ENCODE measurements at regions not wholly inside any gene's neighbourhood (a gene's known extent, or its start where the extent isn't known, plus 50 kb on each side); places are given as distances from the start of the nearest gene placed in this dataset.

DNA sequence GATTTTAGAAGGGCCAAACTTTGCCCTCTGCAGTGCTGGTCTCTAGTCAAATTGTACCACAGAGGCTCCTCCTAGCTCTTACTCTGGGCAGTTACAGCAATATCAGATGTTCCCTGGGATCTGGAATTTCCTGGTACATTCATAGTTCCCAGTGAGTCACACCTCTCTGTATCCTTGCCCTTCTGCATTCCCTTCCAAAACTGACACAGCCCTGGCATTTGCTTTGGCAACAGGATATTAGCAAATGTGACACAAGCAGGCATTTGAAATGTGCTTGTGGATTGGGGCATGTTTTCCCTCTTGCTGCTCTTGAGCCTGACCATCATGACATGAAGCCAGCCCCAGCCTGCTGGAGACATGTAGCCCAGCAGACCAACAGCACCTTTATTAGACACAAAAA, 284.7 kb upstream of the AKR1E2 start:
- no peak overlapping the region for H3K27ac ChIP-seq (replicated peaks)
- DNase-seq, result no peak

DNA sequence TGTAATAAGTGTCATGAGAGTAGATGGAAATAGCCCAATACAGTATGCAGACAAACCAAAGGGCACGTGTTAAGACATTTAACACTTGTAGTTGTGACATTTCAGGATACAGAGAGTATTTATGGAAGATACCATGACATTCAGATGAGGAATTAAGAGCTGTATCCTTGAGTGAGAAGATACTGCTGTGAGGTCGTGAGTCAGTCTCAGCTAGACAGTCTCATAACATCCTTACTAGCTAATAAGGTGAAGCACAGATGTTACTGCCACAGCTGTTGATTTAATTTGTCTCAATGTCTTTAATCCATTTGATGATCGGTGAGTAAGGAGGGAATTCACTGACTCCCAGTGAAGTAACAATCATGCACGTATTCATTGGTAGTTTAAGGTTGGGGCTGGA, 288.0 kb upstream of the AKR1E2 start:
- intact Hi-C loops (cut with micrococcal nuclease), result no loop called here
- TF ChIP-seq, protein P1, sequence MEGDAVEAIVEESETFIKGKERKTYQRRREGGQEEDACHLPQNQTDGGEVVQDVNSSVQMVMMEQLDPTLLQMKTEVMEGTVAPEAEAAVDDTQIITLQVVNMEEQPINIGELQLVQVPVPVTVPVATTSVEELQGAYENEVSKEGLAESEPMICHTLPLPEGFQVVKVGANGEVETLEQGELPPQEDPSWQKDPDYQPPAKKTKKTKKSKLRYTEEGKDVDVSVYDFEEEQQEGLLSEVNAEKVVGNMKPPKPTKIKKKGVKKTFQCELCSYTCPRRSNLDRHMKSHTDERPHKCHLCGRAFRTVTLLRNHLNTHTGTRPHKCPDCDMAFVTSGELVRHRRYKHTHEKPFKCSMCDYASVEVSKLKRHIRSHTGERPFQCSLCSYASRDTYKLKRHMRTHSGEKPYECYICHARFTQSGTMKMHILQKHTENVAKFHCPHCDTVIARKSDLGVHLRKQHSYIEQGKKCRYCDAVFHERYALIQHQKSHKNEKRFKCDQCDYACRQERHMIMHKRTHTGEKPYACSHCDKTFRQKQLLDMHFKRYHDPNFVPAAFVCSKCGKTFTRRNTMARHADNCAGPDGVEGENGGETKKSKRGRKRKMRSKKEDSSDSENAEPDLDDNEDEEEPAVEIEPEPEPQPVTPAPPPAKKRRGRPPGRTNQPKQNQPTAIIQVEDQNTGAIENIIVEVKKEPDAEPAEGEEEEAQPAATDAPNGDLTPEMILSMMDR (IDR thresholded peaks at IDR 0.05; ENCODE audit: borderline replicate concordance), result no peak
- Histone ChIP-seq H3K4me3 (no peak overlapping the region), H3K36me3 (no peaks in the 10 kb centered on the region), H3K27me3 (ENCODE audit: low read depth) (no peaks in the 10 kb centered on the region), H3K9me3 (replicated peaks) (peaks cover 46% of the 10 kb centered on the region), H3K4me1 (no peaks in the 10 kb centered on the region), H3K27ac (replicated peaks) (no peak overlapping the region)
- no peak for DNase-seq

More for the DNA sequence above, 284.7 kb upstream of the AKR1E2 start:
- Histone ChIP-seq H3K27me3 (ENCODE audit: low read depth) (no peaks in the 10 kb centered on the region), H3K9me3 (replicated peaks) (peaks cover 46% of the 10 kb centered on the region), H3K4me1 (no peaks in the 10 kb centered on the region), H3K36me3 (no peaks in the 10 kb centered on the region), H3K4me3 (no peak overlapping the region)
- TF ChIP-seq, protein P1 (IDR thresholded peaks at IDR 0.05; ENCODE audit: borderline replicate concordance), result no peak
- intact Hi-C loops (cut with micrococcal nuclease), result no loop called here

DNA sequence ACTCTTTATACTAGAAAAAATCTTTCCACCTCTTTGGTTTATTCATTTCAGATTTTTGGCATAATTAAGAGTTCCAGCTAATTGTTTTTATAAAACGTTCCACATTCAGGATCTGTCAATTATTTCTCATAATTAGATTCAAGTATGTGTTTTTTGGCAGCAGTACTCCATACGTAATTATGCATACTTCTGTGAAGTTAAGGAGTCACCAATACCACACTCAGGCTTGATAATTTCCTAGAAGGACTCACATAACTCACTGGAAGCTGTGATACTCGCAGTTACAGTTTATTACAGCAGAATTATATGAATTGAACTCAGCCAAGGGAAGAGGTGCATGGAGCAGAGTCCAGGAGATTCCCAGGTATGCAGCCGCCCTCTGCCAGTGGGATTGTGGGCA, 290.5 kb upstream of the AKR1E2 start:
- Histone ChIP-seq H3K4me1 (no peaks in the 10 kb centered on the region), H3K9me3 (replicated peaks) (peaks cover 34% of the 10 kb centered on the region), H3K27ac (replicated peaks) (no peak overlapping the region), H3K27me3 (ENCODE audit: low read depth) (no peaks in the 10 kb centered on the region), H3K36me3 (no peaks in the 10 kb centered on the region), H3K4me3 (no peak overlapping the region)
- DNase-seq, result no peak
- intact Hi-C loops (cut with micrococcal nuclease), result no loop called here
- TF ChIP-seq, protein P1 (IDR thresholded peaks at IDR 0.05; ENCODE audit: borderline replicate concordance), result no peak

- intact Hi-C loops (cut with micrococcal nuclease), result no loop called here
- H3K27ac ChIP-seq (replicated peaks), result no peak overlapping the region
- no peaks in the 10 kb centered on the region for H3K36me3 ChIP-seq
Measured at GRCh38 chr10:4533621-4534020, 292.4 kb upstream of the AKR1E2 start.

GRCh38 chr10:4532976-4533375, 293.0 kb upstream of the AKR1E2 start:
- peak overlapping the region; percentile 25 for H3K27ac ChIP-seq (replicated peaks)
- H3K36me3 ChIP-seq, result no peaks in the 10 kb centered on the region
- DNase-seq, result no peak
- no peak overlapping the region for H3K4me3 ChIP-seq
- TF ChIP-seq, protein P1 (IDR thresholded peaks at IDR 0.05; ENCODE audit: borderline replicate concordance), result no peak
- no peaks in the 10 kb centered on the region for H3K27me3 ChIP-seq (ENCODE audit: low read depth)
- peaks cover 14% of the 10 kb centered on the region for H3K9me3 ChIP-seq (replicated peaks)
- intact Hi-C loops (cut with micrococcal nuclease), result no loop called here
- no peaks in the 10 kb centered on the region for H3K4me1 ChIP-seq

More at GRCh38 chr10:4533621-4534020, 292.4 kb upstream of the AKR1E2 start:
- H3K27me3 ChIP-seq (ENCODE audit: low read depth), result no peaks in the 10 kb centered on the region
- DNase-seq, result no peak
- H3K4me1 ChIP-seq, result no peaks in the 10 kb centered on the region
- H3K9me3 ChIP-seq (replicated peaks), result peaks cover 19% of the 10 kb centered on the region
- no peak overlapping the region for H3K4me3 ChIP-seq
- TF ChIP-seq, protein P1 (IDR thresholded peaks at IDR 0.05; ENCODE audit: borderline replicate concordance), result no peak

- no peak overlapping the region for H3K4me3 ChIP-seq
- TF ChIP-seq, protein P1 (IDR thresholded peaks at IDR 0.05; ENCODE audit: borderline replicate concordance), result no peak
- peak overlapping the region; percentile 25 for H3K27ac ChIP-seq (replicated peaks)
- DNase-seq, result no peak
- H3K27me3 ChIP-seq (ENCODE audit: low read depth), result no peaks in the 10 kb centered on the region
- peaks cover 2% of the 10 kb centered on the region for H3K4me1 ChIP-seq
- peaks cover 9% of the 10 kb centered on the region for H3K9me3 ChIP-seq (replicated peaks)
- intact Hi-C loops (cut with micrococcal nuclease), result no loop called here
- no peaks in the 10 kb centered on the region for H3K36me3 ChIP-seq
Measured at GRCh38 chr10:4532467-4532866, 293.5 kb upstream of the AKR1E2 start.

All from left ventricle myocardium inferior (tissue), 1 donor.